Smooth muscle cell (in vitro differentiated cells): ENCODE measurements at regions not wholly inside any gene's neighbourhood (a gene's known extent, or its start where the extent isn't known, plus 50 kb on each side); places are given as distances from the start of the nearest gene placed in this dataset.

Experiments used
- DNase-seq: peaks from one replicate; lab custom pipeline; 2025; ENCODE audit not compliant: unreplicated experiment; lab: John Stamatoyannopoulos, UW
- H2AFZ ChIP-seq: fragments of 200-600 bp; sonication (generic); 2 replicates; pipeline ENCODE4 v1.6.0; 2016; ENCODE audit warnings: antibody characterized with exemption, low read depth, mild to moderate bottlenecking
- H3F3A ChIP-seq: fragments of 200-600 bp; sonication (generic); 2 replicates; pipeline ENCODE4 v1.6.0; 2017; ENCODE audit warnings: antibody characterized with exemption, low read depth
- H3K27ac ChIP-seq: fragments of 200-600 bp; sonication (generic); 2 replicates; pipeline ENCODE4 v1.5.1; 2016; ENCODE audit warnings: low read depth, mild to moderate bottlenecking
- H3K27me3 ChIP-seq: fragments of 200-600 bp; sonication (generic); 2 replicates; pipeline ENCODE4 v1.6.1; 2016; ENCODE audit warnings: low read depth, mild to moderate bottlenecking
- H3K36me3 ChIP-seq: fragments of 200-600 bp; sonication (generic); 2 replicates; pipeline ENCODE4 v1.5.1; 2016; ENCODE audit warnings: low read depth
- H3K4me1 ChIP-seq: fragments of 200-600 bp; sonication (generic); 2 replicates; pipeline ENCODE4 v1.5.1; 2016; ENCODE audit warnings: low read depth
- H3K4me2 ChIP-seq: fragments of 200-600 bp; sonication (generic); 2 replicates; pipeline ENCODE4 v1.6.0; 2016; ENCODE audit warnings: mild to moderate bottlenecking
- H3K4me3 ChIP-seq: fragments of 200-600 bp; sonication (generic); 2 replicates; pipeline ENCODE4 v1.5.1; 2016; ENCODE audit warnings: mild to moderate bottlenecking
- H3K79me2 ChIP-seq: fragments of 200-600 bp; sonication (generic); 2 replicates; pipeline ENCODE4 v1.6.0; 2016; ENCODE audit warnings: low read depth, mild to moderate bottlenecking
- H3K9ac ChIP-seq: fragments of 200-600 bp; sonication (generic); 2 replicates; pipeline ENCODE4 v1.6.0; 2016; ENCODE audit warnings: low read depth
- H3K9me3 ChIP-seq: fragments of 200-600 bp; sonication (generic); replicated peaks from 2 replicates; pipeline ENCODE4 v1.5.1; 2016; ENCODE audit warnings: low read depth
- H4K20me1 ChIP-seq: fragments of 200-600 bp; sonication (generic); 2 replicates; pipeline ENCODE4 v1.6.0; 2016; ENCODE audit warnings: low read depth
- WGBS: methylation state at CpG from one replicate; pipeline ENCODE4 v1.1.7; 2016; ENCODE audit warnings: low lambda C conversion rate; 5-methylcytosine and 5-hydroxymethylcytosine counted together
- TF ChIP-seq, protein P1 (sequence below): fragments of 200-600 bp; sonication (generic); IDR thresholded peaks from 2 replicates; pipeline ENCODE4 v1.5.1; 2017; ENCODE audit warnings: borderline replicate concordance, mild to moderate bottlenecking, antibody characterized with exemption; ENCODE audit not compliant: insufficient read depth, poor library complexity, severe bottlenecking

DNA sequence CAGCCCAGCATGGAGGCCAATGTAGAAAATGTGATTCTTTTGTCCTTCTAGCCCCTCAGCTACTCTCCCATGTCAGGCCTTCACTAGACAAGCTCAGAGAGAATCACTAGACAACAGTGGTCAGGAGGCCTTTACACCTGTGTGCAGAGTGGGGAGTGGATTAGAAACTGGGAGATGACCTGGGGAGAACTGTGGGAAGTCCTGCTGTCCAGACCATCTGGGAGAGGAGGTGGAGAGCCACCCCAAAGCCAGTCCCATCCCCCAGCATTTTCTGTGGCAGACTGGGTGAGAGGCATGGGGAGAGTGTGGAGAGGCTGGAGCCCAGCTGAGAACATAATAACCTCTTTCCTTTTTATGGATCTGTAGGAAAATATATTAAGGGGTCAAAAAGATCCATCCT lies 452.0 kb upstream of the DMAC1 start:
- H3K79me2 ChIP-seq: no peaks in the 10 kb centered on the region
- no peaks in the 10 kb centered on the region for H3F3A ChIP-seq
- no peak overlapping the region for H3K4me3 ChIP-seq
- H3K9me3 ChIP-seq: no peaks in the 10 kb centered on the region
- TF ChIP-seq, protein P1, sequence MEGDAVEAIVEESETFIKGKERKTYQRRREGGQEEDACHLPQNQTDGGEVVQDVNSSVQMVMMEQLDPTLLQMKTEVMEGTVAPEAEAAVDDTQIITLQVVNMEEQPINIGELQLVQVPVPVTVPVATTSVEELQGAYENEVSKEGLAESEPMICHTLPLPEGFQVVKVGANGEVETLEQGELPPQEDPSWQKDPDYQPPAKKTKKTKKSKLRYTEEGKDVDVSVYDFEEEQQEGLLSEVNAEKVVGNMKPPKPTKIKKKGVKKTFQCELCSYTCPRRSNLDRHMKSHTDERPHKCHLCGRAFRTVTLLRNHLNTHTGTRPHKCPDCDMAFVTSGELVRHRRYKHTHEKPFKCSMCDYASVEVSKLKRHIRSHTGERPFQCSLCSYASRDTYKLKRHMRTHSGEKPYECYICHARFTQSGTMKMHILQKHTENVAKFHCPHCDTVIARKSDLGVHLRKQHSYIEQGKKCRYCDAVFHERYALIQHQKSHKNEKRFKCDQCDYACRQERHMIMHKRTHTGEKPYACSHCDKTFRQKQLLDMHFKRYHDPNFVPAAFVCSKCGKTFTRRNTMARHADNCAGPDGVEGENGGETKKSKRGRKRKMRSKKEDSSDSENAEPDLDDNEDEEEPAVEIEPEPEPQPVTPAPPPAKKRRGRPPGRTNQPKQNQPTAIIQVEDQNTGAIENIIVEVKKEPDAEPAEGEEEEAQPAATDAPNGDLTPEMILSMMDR: no peak
- no peak overlapping the region for H3K9ac ChIP-seq
- DNase-seq: no peak
- no peaks in the 10 kb centered on the region for H4K20me1 ChIP-seq
- no peaks in the 10 kb centered on the region for H3K4me1 ChIP-seq
- no peaks in the 10 kb centered on the region for H3K27me3 ChIP-seq
- H3K4me2 ChIP-seq: no peak overlapping the region
- H3K36me3 ChIP-seq: no peaks in the 10 kb centered on the region
- H3K27ac ChIP-seq: no peak overlapping the region
- H2AFZ ChIP-seq: no peak overlapping the region

DNA sequence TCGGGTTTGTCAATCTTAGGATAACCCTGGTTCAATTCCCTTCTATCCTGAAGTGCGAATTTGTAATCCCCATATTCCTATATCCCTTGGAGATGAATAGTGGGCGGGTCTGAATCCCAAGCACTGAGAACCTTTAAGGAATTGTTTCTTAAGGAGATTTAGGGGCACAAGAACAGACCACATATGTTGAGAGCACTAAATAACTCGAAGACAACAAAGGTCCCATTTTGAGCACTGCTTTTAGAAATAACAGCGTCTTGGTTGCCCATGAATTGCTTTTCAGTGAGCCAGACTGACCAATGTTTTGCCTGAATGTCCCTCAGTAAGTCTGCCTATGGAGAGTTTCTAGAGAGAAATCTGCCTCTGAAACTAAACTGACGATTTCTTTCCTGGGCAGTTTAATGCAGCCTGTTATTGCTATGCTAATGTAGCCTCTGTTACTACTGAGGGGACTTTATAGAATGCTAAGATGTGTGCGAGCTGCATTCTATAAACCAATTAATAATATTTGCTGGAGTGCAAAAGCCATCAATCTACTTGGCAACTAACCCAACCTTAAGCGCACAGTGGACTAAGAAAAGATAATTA lies 445.0 kb upstream of the DMAC1 start:
- 94% methylated on average over 8 of the region's 8 CpGs for WGBS
- Histone ChIP-seq H3F3A (no peaks in the 10 kb centered on the region), H3K79me2 (no peaks in the 10 kb centered on the region), H3K36me3 (no peaks in the 10 kb centered on the region), H3K27me3 (no peaks in the 10 kb centered on the region), H3K27ac (no peak overlapping the region), H3K9ac (no peak overlapping the region), H4K20me1 (no peaks in the 10 kb centered on the region), H3K4me3 (no peak overlapping the region), H3K4me1 (peaks cover 13% of the 10 kb centered on the region), H3K4me2 (no peak overlapping the region), H3K9me3 (no peaks in the 10 kb centered on the region), H2AFZ (no peak overlapping the region)
- TF ChIP-seq, protein P1: no peak
- no peak for DNase-seq

DNA sequence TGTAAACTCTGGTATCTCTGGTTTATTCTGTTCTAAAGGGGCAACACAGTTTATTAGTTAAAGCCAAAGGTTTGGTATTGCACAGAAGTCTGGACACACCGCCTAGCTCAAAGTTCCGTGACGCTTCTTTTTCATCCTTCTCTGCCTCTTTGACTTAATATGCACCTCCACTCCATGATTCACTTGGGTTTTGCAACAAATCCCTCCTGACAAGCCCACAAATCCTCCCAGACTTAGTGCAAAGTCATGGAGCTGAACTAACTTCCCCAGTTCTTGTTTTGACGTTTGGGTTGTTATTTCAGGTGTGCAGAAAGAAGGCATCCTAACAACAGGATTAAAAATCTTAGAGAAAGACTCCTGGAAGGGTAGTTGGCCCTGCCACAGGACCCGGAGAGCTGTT lies 441.6 kb upstream of the DMAC1 start:
- Histone ChIP-seq H3K4me1 (peaks cover 13% of the 10 kb centered on the region), H3K4me3 (no peak overlapping the region), H3K27me3 (no peaks in the 10 kb centered on the region), H3K79me2 (no peaks in the 10 kb centered on the region), H3K36me3 (no peaks in the 10 kb centered on the region), H4K20me1 (no peaks in the 10 kb centered on the region), H2AFZ (no peak overlapping the region), H3K9ac (no peak overlapping the region), H3F3A (no peaks in the 10 kb centered on the region), H3K27ac (no peak overlapping the region), H3K4me2 (peak overlapping the region; percentile 61), H3K9me3 (no peaks in the 10 kb centered on the region)
- TF ChIP-seq, protein P1: no peak
- DNase-seq: no peak
- WGBS: 35% methylated on average over 5 of the region's 5 CpGs

DNA sequence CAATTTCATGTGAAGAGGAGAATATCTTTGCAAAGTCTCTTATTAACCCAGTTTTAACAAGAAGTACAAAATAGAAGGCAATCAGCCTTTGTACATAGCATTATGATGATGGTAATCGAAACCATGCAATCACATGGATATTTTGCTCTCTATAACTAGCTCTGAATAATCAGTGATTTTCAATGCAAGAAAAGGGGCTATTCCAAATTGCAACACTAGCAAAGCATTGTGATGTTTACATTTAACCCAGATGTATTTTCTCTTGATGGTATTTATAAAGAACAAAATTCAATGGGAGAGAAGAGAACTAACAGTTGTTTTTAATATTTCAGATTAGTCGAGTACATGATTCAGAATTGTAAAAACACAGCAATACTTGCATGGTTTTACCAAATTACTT lies 437.5 kb upstream of the DMAC1 start:
- no peak overlapping the region for H2AFZ ChIP-seq
- TF ChIP-seq, protein P1: no peak
- H4K20me1 ChIP-seq: no peaks in the 10 kb centered on the region
- H3K36me3 ChIP-seq: no peaks in the 10 kb centered on the region
- peaks cover 26% of the 10 kb centered on the region for H3K4me1 ChIP-seq
- WGBS: 95% methylated on average over 2 of the region's 2 CpGs
- no peak overlapping the region for H3K4me2 ChIP-seq
- no peaks in the 10 kb centered on the region for H3K9me3 ChIP-seq
- no peaks in the 10 kb centered on the region for H3K79me2 ChIP-seq
- no peaks in the 10 kb centered on the region for H3K27me3 ChIP-seq
- no peak overlapping the region for H3K9ac ChIP-seq
- no peaks in the 10 kb centered on the region for H3F3A ChIP-seq
- no peak overlapping the region for H3K4me3 ChIP-seq
- H3K27ac ChIP-seq: no peak overlapping the region
- no peak for DNase-seq
